Omental fat pad (tissue), 3 donors: ENCODE measurements at regions not wholly inside any gene's neighbourhood (a gene's known extent, or its start where the extent isn't known, plus 50 kb on each side); places are given as distances from the start of the nearest gene placed in this dataset.

ENCODE experiments used
- ATAC-seq: fragments of 150-250 bp; one replicate; pipeline ENCODE4 v1.9.1; 2016; ENCODE audit warnings: mild to moderate bottlenecking, moderate library complexity; ENCODE audit not compliant: low FRiP score
- DNase-seq: peaks from one replicate; pipeline ENCODE4 v3.0.0-alpha.2; 2019; ENCODE audit warnings: low spot score
- TF ChIP-seq, protein P1 (sequence below), 3 donors: fragments of 450-650 bp; IDR thresholded peaks; one replicate each; pipeline ENCODE4 v1.5.1; 2016 to 2017; ENCODE audit warnings: antibody characterized with exemption in 3 of 3, mild to moderate bottlenecking in 3 of 3, moderate library complexity in 2 of 3

DNA sequence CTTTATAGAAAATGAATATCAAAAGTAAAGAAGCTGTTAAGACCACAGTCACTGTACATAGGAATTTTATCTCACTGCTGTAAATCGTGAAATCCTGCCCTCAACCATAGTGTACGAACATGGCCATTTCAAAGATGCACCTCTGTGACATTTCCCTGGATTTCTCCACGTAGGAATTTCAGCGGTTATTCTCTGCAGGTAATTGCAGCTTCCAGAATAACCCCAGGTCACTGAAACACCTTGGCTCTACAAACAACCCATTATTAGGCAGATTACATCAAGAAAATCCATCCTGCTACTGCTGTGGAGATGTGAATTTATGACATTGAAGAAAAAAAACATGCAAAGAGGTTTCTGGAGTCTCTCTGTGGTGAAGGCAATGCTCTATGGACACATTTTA is 196.2 kb upstream of the USP25 start:
- DNase-seq (no peak), ATAC-seq (no peak)
- TF ChIP-seq, protein P1, sequence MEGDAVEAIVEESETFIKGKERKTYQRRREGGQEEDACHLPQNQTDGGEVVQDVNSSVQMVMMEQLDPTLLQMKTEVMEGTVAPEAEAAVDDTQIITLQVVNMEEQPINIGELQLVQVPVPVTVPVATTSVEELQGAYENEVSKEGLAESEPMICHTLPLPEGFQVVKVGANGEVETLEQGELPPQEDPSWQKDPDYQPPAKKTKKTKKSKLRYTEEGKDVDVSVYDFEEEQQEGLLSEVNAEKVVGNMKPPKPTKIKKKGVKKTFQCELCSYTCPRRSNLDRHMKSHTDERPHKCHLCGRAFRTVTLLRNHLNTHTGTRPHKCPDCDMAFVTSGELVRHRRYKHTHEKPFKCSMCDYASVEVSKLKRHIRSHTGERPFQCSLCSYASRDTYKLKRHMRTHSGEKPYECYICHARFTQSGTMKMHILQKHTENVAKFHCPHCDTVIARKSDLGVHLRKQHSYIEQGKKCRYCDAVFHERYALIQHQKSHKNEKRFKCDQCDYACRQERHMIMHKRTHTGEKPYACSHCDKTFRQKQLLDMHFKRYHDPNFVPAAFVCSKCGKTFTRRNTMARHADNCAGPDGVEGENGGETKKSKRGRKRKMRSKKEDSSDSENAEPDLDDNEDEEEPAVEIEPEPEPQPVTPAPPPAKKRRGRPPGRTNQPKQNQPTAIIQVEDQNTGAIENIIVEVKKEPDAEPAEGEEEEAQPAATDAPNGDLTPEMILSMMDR (IDR thresholded peaks at IDR 0.05) = no peak

DNA sequence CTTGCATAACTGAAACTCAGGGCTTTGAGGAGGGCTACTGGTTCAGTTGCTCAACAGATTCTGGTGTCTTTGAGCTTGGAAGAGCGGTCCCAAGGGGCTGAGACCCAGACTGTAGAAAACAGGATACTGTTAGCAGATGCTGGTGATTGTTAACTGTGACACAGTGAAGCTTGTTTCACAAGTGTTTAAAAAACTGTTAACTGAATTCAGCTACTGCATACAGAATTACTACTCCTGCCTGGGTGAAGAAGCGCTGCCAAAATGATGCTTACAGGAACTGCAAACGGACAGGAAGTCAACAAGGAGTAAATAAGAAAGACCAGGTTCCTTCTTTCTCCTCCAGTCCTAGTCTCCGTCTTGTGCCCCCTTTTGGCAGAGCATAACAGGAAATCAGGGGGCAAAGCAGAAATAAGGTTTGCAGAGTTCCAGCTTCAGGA is 195.3 kb upstream of the USP25 start:
- TF ChIP-seq, protein P1 (IDR thresholded peaks at IDR 0.05) = no peak
- DNase-seq = no peak

DNA sequence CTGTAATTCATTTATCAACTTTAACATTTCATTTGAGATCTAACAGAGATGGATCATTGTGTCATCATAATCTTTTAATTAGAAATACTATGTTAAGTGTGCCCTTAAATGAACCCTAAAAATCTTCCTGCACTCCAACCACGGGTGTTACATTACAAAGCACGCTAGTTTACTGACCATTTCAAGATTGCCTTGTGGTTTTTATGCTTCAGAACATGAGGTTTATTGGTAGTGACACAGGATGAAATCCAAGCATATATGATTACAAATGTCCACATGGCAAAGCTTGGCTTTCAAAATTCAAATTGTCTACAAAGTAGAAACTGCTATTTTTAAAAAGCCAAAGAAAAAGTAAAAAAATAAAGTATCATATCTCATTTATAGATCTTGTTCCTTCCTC is 190.4 kb upstream of the USP25 start:
- TF ChIP-seq, protein P1 (IDR thresholded peaks at IDR 0.05) = no peak
- DNase-seq = no peak
- no peak for ATAC-seq

More for the DNA sequence above, 195.3 kb upstream of the USP25 start:
- ATAC-seq = no peak

DNA sequence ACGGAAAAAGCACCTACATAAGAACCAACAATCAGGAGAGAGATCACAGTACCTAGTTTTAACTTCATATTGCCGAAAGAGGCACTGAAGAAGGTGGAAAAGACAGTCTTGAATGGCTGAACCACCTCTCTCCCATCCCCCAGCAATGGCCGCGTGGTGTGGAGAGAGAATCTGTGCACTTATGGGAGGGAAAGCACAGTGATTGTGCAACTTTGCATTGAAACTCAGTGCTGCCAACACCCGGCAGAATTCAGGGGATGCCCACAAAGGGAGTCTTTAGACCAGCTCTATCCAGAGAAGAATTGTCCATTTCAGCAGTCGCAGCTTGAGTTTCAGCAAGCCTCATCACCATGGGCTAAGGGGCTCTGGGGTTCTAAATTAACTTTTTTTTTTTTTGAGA is 186.3 kb upstream of the USP25 start:
- TF ChIP-seq, protein P1 (IDR thresholded peaks at IDR 0.05) = no peak
- no peak for ATAC-seq
- no peak for DNase-seq

DNA sequence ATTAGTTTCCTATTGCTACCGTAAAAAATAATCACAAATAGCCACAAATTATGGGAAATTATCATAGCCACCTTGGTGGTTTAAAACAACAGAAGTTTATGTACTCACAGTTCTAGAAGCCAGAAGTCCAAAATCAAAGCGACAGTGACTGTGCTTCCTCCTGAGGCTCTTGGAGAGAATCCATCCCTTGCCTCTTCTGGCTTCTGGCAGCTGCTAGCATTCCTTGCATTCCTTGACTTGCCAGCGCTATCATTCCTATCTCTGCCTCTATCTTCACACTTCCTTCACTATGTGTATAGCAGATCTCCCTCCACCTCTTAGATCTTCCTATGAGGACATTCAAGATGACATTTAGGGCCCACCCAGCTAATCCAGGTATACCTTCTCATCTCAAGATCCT is 180.1 kb upstream of the USP25 start:
- ATAC-seq (no peak), DNase-seq (no peak)
- TF ChIP-seq, protein P1 (IDR thresholded peaks at IDR 0.05) = no peak

DNA sequence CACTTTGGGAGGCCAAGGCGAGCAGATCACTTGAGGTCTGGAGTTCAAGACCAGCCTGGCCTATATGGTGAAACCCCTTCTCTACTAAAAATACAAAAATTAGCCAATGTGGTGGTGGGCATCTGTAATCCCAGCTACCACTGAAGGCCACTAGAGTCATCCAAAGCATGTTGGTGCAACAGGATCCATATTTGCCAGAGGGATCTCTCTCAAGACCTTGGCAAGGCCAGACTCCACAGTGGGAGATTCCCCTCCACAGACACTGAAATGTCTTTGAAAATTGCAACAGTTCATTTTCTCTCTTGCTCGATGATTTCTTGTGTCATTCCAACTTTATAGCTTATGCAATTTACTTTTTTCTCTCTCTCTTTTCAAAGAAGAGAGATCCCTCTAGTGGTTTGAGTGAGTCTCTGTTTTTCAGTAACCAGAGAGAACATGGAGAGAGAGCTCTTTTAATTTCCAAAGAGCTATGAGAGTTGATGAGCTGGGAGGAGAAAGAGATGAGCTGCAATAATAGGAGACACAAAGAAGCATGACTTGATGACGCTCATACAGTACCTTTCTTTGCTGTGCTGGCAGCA is 176.8 kb upstream of the USP25 start:
- ATAC-seq (no peak), DNase-seq (no peak)
- TF ChIP-seq, protein P1 (IDR thresholded peaks at IDR 0.05) = no peak

DNA sequence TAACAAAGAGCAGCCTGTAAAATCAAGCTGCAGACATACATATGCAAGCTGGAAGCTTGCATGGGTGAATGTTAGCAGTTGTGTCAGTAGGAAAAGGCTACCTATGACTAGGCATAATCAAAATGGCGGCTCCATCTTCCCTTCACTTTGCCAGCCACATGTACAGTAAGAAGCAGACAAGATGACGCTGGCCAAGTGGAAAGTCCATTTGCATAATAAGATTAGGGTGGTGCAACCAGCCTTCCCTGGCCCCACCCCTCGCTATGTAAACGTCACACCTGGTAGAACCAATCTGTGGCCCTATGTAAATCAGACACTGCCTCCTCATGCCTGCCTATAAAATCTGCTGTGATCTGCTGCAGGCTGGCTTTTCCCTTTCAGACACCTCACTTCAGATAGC is 171.9 kb upstream of the USP25 start:
- ATAC-seq (no peak), DNase-seq (no peak)
- TF ChIP-seq, protein P1 (IDR thresholded peaks at IDR 0.05) = no peak
